ENCODE measurements at regions not wholly inside any gene's neighbourhood (a gene's known extent, or its start where the extent isn't known, plus 50 kb on each side); places are given as distances from the start of the nearest gene placed in this dataset.

DNA sequence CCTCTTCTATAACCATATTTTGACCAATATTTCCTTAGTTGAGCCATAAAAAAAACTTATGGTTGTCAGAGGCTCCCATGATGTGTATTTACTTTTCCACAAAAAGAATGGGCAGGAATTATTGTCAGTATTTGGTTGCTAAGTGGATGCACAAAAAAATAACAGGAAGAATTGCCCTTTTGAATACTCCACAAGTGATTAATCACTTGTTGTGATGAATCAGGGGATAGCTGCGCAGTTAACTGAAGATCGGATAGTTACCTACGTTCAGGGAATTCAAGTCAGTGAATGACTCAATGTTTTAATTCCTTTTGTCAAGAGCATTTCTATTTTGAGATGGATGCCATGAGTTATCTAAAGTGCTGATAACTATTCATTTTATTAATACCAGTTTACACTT is 785.2 kb upstream of the B3GALT2 start:
- TF ChIP-seq EZH2 (IDR thresholded peaks at IDR 0.05) (no peak), POLR2A (IDR thresholded peaks at IDR 0.05; ENCODE audit: borderline replicate concordance, extremely low read depth, insufficient read depth, insufficient read length) (no peak), RAD21 (IDR thresholded peaks at IDR 0.05; ENCODE audit: low read depth) (no peak), JUND (IDR thresholded peaks at IDR 0.05) (no peak)

Measured in HCT116 (cell line).